Stomach (tissue), 8 donors: ENCODE measurements at regions not wholly inside any gene's neighbourhood (a gene's known extent, or its start where the extent isn't known, plus 50 kb on each side); places are given as distances from the start of the nearest gene placed in this dataset.

Experiments used
- DNase-seq, 2 donors: peaks; one replicate each; pipeline versions ENCODE4 v3.0.0 to v3.0.0-alpha.2; 2013 to 2019
- H3K27ac ChIP-seq, 5 donors: fragments of 200-600 bp in 4 of 5; sonication (generic) in 4 of 5; one replicate each; pipeline ENCODE4 v1.5.1; 2013 to 2019; ENCODE audit warnings: mild to moderate bottlenecking in 1 of 5, moderate library complexity in 1 of 5
- H3K27me3 ChIP-seq, 3 donors: fragments of 200-600 bp; sonication (generic); one replicate each; pipeline ENCODE4 v1.5.1; 2017 to 2019; ENCODE audit warnings: mixed run types in 1 of 3
- H3K36me3 ChIP-seq, 4 donors: fragments of 200-600 bp; sonication (generic); 1 replicate in 3 of 4; 2 replicates in 1 of 4; pipeline ENCODE4 v1.5.1; 2016 to 2019
- H3K4me1 ChIP-seq, 4 donors: fragments of 200-600 bp; sonication (generic); one replicate each; pipeline ENCODE4 v1.5.1; 2016 to 2019
- H3K4me3 ChIP-seq, 4 donors: fragments of 200-600 bp; sonication (generic) in 3 of 4; one replicate each; pipeline ENCODE4 v1.5.1; 2016 to 2019; ENCODE audit warnings: mild to moderate bottlenecking in 1 of 4
- H3K9me3 ChIP-seq, 4 donors: fragments of 200-600 bp; sonication (generic); one replicate each; pipeline ENCODE4 v1.5.1; 2016 to 2019
- EP300 ChIP-seq: sonication (generic); formaldehyde crosslinking; IDR thresholded peaks from one replicate; pipeline ENCODE4 v1.6.1; 2017; ENCODE audit warnings: antibody characterized with exemption
- POLR2A ChIP-seq, 4 donors: fragments of 450-650 bp; IDR thresholded peaks; one replicate each; pipeline ENCODE4 v1.6.1; 2016; ENCODE audit warnings: antibody characterized with exemption in 4 of 4, control low read depth in 2 of 4, mild to moderate bottlenecking in 1 of 4, moderate library complexity in 1 of 4
- POLR2AphosphoS5 ChIP-seq, 3 donors: sonication (generic); formaldehyde crosslinking; IDR thresholded peaks; one replicate each; pipeline ENCODE4 v1.6.1; 2016; ENCODE audit warnings: antibody characterized with exemption in 3 of 3
- WGBS, 5 donors: extraction: QIAGEN DNeasy Blood & Tissue Kit in 3 of 5; methylation state at CpG; one replicate each; pipeline versions ENCODE4 v1.1.5 to v1.1.7; 2013 to 2018; 5-methylcytosine and 5-hydroxymethylcytosine counted together
- intact Hi-C: fragments of 100-400 bp; cut with DNase I; formaldehyde crosslinking; loops from one replicate; pipeline ENCODE4 v1.15.1; 2023; ENCODE audit warnings: low total_unique reads
- TF ChIP-seq, protein P1 (sequence below), 7 experiments: fragments of 450-650 bp in 4 of 7; fragments of 200-600 bp in 3 of 7; sonication (generic) in 3 of 7; IDR thresholded peaks; one replicate each; pipeline ENCODE4 v1.5.1; 2016 to 2019; ENCODE audit warnings: antibody characterized with exemption in 7 of 7, control low read depth in 2 of 7, mild to moderate bottlenecking in 1 of 7
- donor health status: healthy with polysubstance abuse.
- donor health status: Bipolar disorder and iron deficiency.
- donor health status: healthy.

DNA sequence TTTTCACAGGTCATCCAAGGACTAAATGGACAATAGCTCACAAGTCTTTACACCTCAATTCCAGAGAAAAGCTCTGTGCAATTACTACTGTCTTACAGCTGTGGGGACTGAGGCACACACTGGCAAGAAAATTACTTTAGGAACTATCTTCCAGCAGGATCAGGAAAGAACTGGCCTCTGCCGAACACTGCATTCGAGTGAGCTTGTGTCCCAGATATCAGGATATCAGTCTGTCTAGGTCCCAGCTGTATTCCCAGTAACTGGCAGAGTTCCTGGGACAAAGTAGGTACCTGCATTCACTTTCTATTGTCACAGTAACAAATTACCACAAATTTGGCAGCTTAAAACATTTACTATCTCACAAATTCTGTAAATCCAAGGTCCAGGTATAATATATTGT is 183.7 kb downstream of the IRS1 start:
- intact Hi-C loops = no loop called here

DNA sequence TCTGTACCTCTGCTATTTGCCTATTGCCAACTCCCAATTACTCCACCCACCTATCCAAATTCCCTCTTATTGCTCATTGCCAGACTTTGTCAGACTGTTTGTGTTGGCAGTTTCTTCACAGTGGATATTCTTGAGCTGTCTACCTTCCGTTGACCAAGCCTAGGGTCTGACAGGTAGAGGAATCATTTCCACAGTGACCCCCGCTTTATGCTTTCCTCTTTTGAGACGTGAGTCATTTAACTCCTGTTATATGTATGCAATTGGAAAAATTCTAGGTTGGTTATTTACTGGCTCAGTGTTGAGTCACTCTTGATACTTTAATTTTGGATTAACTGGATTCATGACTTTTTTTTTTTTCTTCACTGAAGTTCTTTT is 187.7 kb downstream of the IRS1 start:
- DNase-seq = no peak

More for the DNA sequence above, 183.7 kb downstream of the IRS1 start:
- Histone ChIP-seq H3K9me3 (no peaks in the 10 kb centered on the region), H3K4me3 (no peak overlapping the region), H3K27ac (peak overlapping the region in 1 of 5 donors; percentile 17), H3K27me3 (no peaks in the 10 kb centered on the region), H3K4me1 (peaks cover 0 to 20% (median 4%) of the 10 kb centered on the region in 4 donors), H3K36me3 (no peaks in the 10 kb centered on the region)
- WGBS, 5 donors = 26 to 62% (median 31%) methylated on average over 2 of the region's 2 CpGs
- DNase-seq = no peak
- TF ChIP-seq EP300 (no peak), POLR2A (IDR thresholded peaks at IDR 0.05) (no peak), POLR2AphosphoS5 (IDR thresholded peaks at IDR 0.05) (no peak)
- TF ChIP-seq, protein P1, sequence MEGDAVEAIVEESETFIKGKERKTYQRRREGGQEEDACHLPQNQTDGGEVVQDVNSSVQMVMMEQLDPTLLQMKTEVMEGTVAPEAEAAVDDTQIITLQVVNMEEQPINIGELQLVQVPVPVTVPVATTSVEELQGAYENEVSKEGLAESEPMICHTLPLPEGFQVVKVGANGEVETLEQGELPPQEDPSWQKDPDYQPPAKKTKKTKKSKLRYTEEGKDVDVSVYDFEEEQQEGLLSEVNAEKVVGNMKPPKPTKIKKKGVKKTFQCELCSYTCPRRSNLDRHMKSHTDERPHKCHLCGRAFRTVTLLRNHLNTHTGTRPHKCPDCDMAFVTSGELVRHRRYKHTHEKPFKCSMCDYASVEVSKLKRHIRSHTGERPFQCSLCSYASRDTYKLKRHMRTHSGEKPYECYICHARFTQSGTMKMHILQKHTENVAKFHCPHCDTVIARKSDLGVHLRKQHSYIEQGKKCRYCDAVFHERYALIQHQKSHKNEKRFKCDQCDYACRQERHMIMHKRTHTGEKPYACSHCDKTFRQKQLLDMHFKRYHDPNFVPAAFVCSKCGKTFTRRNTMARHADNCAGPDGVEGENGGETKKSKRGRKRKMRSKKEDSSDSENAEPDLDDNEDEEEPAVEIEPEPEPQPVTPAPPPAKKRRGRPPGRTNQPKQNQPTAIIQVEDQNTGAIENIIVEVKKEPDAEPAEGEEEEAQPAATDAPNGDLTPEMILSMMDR (IDR thresholded peaks at IDR 0.05) = no peak

DNA sequence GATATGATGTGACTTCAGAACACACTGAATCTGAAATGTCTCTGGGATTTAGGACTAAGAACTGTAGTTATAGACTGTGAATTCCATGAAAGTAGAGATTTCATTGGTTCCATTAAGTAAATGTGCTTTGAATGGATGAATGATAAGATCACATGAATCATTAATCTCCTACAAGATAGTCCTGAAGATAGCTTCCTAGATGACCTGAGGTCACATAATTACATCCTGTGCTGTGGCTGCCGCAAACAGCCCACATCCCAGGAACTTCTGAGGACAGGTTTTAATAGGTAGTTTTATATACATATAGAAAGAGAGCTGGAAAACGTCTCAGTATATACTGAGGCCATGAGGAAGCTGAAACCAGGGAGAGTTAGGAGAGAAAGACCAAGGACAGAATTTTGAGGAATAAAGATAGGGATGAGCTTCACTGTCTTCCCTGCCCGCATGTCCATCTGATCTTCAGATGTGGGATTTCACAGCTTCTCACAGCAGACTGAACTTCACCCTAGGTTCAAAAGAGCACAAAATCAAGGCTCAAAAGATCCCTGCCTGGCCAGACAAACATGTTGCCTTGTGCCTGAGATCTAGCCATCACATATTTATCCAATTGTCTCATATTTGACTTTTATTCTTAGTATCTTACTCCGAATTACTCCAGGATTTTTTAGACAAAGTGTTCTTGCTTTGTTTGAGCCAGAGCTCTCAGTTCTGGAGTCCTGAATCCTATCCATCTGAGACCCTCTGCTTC is 188.2 kb downstream of the IRS1 start:
- Histone ChIP-seq H3K4me1 (peaks cover 0 to 10% (median 0%) of the 10 kb centered on the region in 4 donors), H3K27me3 (no peaks in the 10 kb centered on the region), H3K4me3 (no peak overlapping the region), H3K27ac (no peak overlapping the region), H3K9me3 (no peaks in the 10 kb centered on the region), H3K36me3 (no peaks in the 10 kb centered on the region)
- WGBS, 5 donors = 76 to 84% (median 81%) methylated on average over 4 of the region's 4 CpGs
- TF ChIP-seq EP300 (no peak), POLR2A (IDR thresholded peaks at IDR 0.05) (no peak), POLR2AphosphoS5 (IDR thresholded peaks at IDR 0.05) (no peak)
- TF ChIP-seq, protein P1 (IDR thresholded peaks at IDR 0.05) = no peak
- intact Hi-C loops = no loop called here
- no peak for DNase-seq

More for the DNA sequence above, 187.7 kb downstream of the IRS1 start:
- no peak overlapping the region for H3K27ac ChIP-seq
- intact Hi-C loops = no loop called here
- no peak overlapping the region for H3K4me3 ChIP-seq
- 55 to 80% (median 76%) methylated on average over 3 of the region's 3 CpGs for WGBS, 5 donors
- TF ChIP-seq POLR2AphosphoS5 (IDR thresholded peaks at IDR 0.05) = no peak
- no peak for TF ChIP-seq EP300
- TF ChIP-seq, protein P1 (IDR thresholded peaks at IDR 0.05) = no peak
- no peak for TF ChIP-seq POLR2A (IDR thresholded peaks at IDR 0.05)
- no peaks in the 10 kb centered on the region for H3K36me3 ChIP-seq
- H3K9me3 ChIP-seq = no peaks in the 10 kb centered on the region
- H3K27me3 ChIP-seq = no peaks in the 10 kb centered on the region
- H3K4me1 ChIP-seq = peaks cover 0 to 10% (median 0%) of the 10 kb centered on the region in 4 donors

DNA sequence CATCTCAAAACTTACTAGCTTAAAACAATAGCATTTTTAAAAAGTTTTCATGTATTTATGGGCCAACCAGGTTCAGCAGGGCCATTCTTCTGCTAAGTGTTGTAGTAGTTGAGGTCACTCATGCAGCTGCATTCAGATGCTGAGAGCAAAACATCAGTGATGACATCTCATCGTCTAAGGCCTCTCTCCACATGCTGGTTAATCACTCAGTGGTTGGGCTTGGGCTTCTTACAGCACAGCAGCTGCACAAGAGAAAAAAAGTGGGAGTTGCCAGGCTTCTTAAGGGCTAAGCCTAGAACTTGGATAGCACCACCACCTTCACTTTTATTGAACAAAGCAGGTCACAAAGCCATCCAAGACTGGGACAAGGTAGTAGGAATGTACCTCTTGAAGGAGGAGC is 190.3 kb downstream of the IRS1 start:
- WGBS, 5 donors = 27 to 75% (median 47%) methylated on average over 1 of the region's 1 CpG
- intact Hi-C loops = no loop called here
- H3K4me3 ChIP-seq = no peak overlapping the region

More for the DNA sequence above, 190.3 kb downstream of the IRS1 start:
- Histone ChIP-seq H3K27me3 (no peaks in the 10 kb centered on the region), H3K9me3 (no peaks in the 10 kb centered on the region), H3K4me1 (no peaks in the 10 kb centered on the region), H3K27ac (no peak overlapping the region), H3K36me3 (no peaks in the 10 kb centered on the region)
- TF ChIP-seq POLR2A (IDR thresholded peaks at IDR 0.05) (no peak), POLR2AphosphoS5 (IDR thresholded peaks at IDR 0.05) (no peak), EP300 (no peak)
- TF ChIP-seq, protein P1 (IDR thresholded peaks at IDR 0.05) = no peak
- peak in 1 of 2 donors; percentile 11 for DNase-seq
